ENCODE measurements at regions not wholly inside any gene's neighbourhood (a gene's known extent, or its start where the extent isn't known, plus 50 kb on each side); places are given as distances from the start of the nearest gene placed in this dataset.

DNA sequence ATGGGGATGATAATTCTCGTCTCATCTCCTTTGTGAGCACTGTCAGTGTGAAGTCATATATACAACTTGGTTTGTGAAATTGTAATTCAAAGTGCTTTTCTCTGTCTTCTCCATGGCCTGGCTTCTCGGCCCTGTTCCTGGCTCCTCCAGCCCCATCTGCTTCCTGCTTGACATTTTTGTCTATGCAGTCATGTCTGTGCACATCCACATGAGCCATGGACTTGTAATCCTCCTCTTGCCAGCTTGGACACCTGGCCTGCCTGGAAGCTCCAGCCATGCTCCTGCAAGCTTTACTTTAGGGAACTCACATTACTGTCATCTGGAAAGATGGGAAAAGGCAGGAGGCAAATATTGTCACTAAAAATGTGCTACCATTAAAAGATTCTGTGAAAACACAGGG, 576.0 kb upstream of the DPP6 start:
- no peak overlapping the region for H2BK120ac ChIP-seq (ENCODE audit: low read depth, low read length)
- no peaks in the 10 kb centered on the region for H3K79me1 ChIP-seq (ENCODE audit: low read depth in 1 of 2, low read length in 2 of 2)
- H3K9me1 ChIP-seq (ENCODE audit: insufficient read depth, low read length) = no peaks in the 10 kb centered on the region
- H4K5ac ChIP-seq (ENCODE audit: low read depth, low read length) = no peak overlapping the region
- WGBS, 2 experiments (ENCODE audit: extremely low coverage in 2 of 2, insufficient read length in 1 of 2) = no CpG with 5 or more reads among the region's 2 CpGs
- H3K4ac ChIP-seq (ENCODE audit: low read depth, low read length) = no peak overlapping the region
- H3K9me3 ChIP-seq (ENCODE audit: control insufficient read depth, insufficient read depth, low read length) = peaks cover 32% of the 10 kb centered on the region
- H4K20me1 ChIP-seq (ENCODE audit: insufficient read depth, low read length) = no peaks in the 10 kb centered on the region
- no peak overlapping the region for H3K27ac ChIP-seq (ENCODE audit: insufficient read depth, low read length)
- DNase-seq = no peak
- no peak overlapping the region for H4K8ac ChIP-seq (ENCODE audit: low read depth in 2 of 2, low read length in 2 of 2)
- H3K4me1 ChIP-seq (ENCODE audit: control insufficient read depth, insufficient read depth, low read length) = no peaks in the 10 kb centered on the region
- H2AK5ac ChIP-seq (ENCODE audit: low read depth, low read length) = no peak overlapping the region
- no peaks in the 10 kb centered on the region for H3K36me3 ChIP-seq (ENCODE audit: control insufficient read depth, insufficient read depth, low read length)
- TF ChIP-seq POLR2A (IDR thresholded peaks at IDR 0.05; ENCODE audit: low read depth, low read length) (no peak), RAD21 (IDR thresholded peaks at IDR 0.05; ENCODE audit: low read length) (no peak), BHLHE40 (IDR thresholded peaks at IDR 0.05; ENCODE audit: low read depth, low read length) (no peak), FOS (IDR thresholded peaks at IDR 0.05; ENCODE audit: low read depth, low read length) (no peak), CHD1 (IDR thresholded peaks at IDR 0.05; ENCODE audit: low read depth, low read length) (no peak), RFX5 (IDR thresholded peaks at IDR 0.05; ENCODE audit: low read depth, low read length) (no peak), CEBPB (IDR thresholded peaks at IDR 0.05; ENCODE audit: low read depth, low read length) (no peak), RCOR1 (IDR thresholded peaks at IDR 0.05; ENCODE audit: insufficient replicate concordance, low read length) (no peak), NFE2L2 (IDR thresholded peaks at IDR 0.05; ENCODE audit: low read depth, low read length) (no peak), MAFK (IDR thresholded peaks at IDR 0.05; ENCODE audit: low read depth, low read length) (no peak)
- TF ChIP-seq, protein P1, sequence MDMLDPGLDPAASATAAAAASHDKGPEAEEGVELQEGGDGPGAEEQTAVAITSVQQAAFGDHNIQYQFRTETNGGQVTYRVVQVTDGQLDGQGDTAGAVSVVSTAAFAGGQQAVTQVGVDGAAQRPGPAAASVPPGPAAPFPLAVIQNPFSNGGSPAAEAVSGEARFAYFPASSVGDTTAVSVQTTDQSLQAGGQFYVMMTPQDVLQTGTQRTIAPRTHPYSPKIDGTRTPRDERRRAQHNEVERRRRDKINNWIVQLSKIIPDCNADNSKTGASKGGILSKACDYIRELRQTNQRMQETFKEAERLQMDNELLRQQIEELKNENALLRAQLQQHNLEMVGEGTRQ (IDR thresholded peaks at IDR 0.05; ENCODE audit: low read depth, low read length) = no peak
- TF ChIP-seq, protein P2, sequence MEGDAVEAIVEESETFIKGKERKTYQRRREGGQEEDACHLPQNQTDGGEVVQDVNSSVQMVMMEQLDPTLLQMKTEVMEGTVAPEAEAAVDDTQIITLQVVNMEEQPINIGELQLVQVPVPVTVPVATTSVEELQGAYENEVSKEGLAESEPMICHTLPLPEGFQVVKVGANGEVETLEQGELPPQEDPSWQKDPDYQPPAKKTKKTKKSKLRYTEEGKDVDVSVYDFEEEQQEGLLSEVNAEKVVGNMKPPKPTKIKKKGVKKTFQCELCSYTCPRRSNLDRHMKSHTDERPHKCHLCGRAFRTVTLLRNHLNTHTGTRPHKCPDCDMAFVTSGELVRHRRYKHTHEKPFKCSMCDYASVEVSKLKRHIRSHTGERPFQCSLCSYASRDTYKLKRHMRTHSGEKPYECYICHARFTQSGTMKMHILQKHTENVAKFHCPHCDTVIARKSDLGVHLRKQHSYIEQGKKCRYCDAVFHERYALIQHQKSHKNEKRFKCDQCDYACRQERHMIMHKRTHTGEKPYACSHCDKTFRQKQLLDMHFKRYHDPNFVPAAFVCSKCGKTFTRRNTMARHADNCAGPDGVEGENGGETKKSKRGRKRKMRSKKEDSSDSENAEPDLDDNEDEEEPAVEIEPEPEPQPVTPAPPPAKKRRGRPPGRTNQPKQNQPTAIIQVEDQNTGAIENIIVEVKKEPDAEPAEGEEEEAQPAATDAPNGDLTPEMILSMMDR (conservative IDR thresholded peaks at IDR 0.05; ENCODE audit: low read depth, low read length) = no peak
- no peak overlapping the region for H2BK15ac ChIP-seq (ENCODE audit: low read depth, low read length)
- intact Hi-C loops (cut with micrococcal nuclease) (no loop called here), in situ Hi-C loops (cut with MboI; ENCODE audit: low sequenced_read_pairs) (no loop called here), dilution Hi-C loops (cut with HindIII; ENCODE audit: low sequenced_read_pairs, unreplicated experiment) (no loop called here)
- H4K91ac ChIP-seq (ENCODE audit: insufficient read depth, low read depth, low read length) = no peak overlapping the region
- no peak overlapping the region for H3K56ac ChIP-seq (ENCODE audit: extremely low read depth, insufficient read depth, low read length)
- H2BK20ac ChIP-seq (ENCODE audit: low read depth, low read length) = no peak overlapping the region
- H3K14ac ChIP-seq (replicated peaks; ENCODE audit: low read depth, low read length) = no peak overlapping the region
- no peak overlapping the region for H3K4me3 ChIP-seq (ENCODE audit: insufficient read depth, low read depth, low read length)
- H3K23ac ChIP-seq (ENCODE audit: low read depth, low read length) = no peak overlapping the region
- ATAC-seq (ENCODE audit: low read depth) = no peak
- POLR2A ChIA-PET (ENCODE audit: unreplicated experiment) = no interaction called here
- CTCF ChIA-PET = no interaction called here
- no peak overlapping the region for H2AK9ac ChIP-seq (replicated peaks; ENCODE audit: low read depth, low read length, poor library complexity)
- H3K27me3 ChIP-seq (ENCODE audit: control insufficient read depth, insufficient read depth, low read length) = no peaks in the 10 kb centered on the region
- no peak overlapping the region for H3K4me2 ChIP-seq (ENCODE audit: low read depth, low read length)
- no peak overlapping the region for H2BK5ac ChIP-seq (ENCODE audit: low read depth, low read length, poor library complexity, severe bottlenecking)
- H2AFZ ChIP-seq (replicated peaks; ENCODE audit: low read length, poor library complexity) = no peak overlapping the region
- H3K18ac ChIP-seq (ENCODE audit: low read depth, low read length) = no peak overlapping the region
- no peak overlapping the region for H3K9ac ChIP-seq (ENCODE audit: low read depth, low read length)
- no TSS peak for BruUV-seq (replicated peaks)
